CD4-positive, alpha-beta T cell treated with Interleukin-6 at 100 ng/mL for 8 hours (primary cell): ENCODE measurements at regions not wholly inside any gene's neighbourhood (a gene's known extent, or its start where the extent isn't known, plus 50 kb on each side); places are given as distances from the start of the nearest gene placed in this dataset.

Experiments used
- DNase-seq: peaks from one replicate; pipeline ENCODE4 v3.0.0-alpha.2; 2020; ENCODE audit warnings: mixed read lengths, low spot score

GRCh38 chr3:124579641-124580040, 150.6 kb upstream of the UMPS start:
- DNase-seq = no peak

DNA sequence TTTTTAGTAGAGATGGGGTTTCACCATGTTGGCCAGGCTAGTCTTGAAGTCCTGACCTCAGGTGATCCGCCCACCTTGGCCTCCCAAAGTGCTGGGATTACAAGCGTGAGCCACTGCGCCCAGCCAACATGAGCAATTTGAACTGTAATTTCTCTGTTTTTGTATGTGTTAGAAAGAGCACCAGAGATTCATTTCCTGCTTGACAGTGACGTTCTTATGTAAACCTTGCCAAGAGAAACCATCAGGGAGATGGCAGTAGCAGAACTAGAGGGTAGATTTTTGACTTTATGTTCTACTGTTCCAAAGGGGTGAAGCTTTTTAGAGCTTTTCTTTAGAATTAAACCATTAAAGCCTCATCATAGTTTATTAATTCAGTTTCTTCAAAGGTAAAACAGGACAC, 148.1 kb upstream of the UMPS start:
- DNase-seq = no peak

- DNase-seq = no peak
These were observed 147.4 kb upstream of the UMPS start for GRCh38 chr3:124582621-124583395.

GRCh38 chr3:124584245-124584551, 146.1 kb upstream of the UMPS start:
- peak; percentile 31 for DNase-seq

GRCh38 chr3:124584552-124585391, 145.5 kb upstream of the UMPS start:
- peak; percentile 3 for DNase-seq

GRCh38 chr3:124586126-124587052, 143.9 kb upstream of the UMPS start:
- no peak for DNase-seq

DNA sequence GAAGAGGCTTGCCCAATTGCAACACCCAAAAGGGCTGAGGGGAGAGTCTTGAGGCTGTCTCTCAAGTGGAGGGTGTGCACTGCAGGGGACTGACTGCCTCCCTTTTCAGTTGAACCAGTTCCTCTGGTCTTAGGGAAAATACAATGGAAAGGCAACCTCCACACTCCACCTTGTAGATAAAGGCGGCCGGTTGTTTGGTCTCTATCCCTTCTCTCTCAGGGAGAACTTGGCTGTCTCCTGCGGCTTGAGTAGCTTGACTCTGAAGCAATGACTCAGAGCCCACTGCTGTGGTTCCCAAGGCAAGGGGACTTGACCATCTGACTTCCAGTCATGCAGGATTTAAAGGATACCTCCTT, 143.2 kb upstream of the UMPS start:
- no peak for DNase-seq

GRCh38 chr3:124588036-124588435, 142.2 kb upstream of the UMPS start:
- no peak for DNase-seq

DNA sequence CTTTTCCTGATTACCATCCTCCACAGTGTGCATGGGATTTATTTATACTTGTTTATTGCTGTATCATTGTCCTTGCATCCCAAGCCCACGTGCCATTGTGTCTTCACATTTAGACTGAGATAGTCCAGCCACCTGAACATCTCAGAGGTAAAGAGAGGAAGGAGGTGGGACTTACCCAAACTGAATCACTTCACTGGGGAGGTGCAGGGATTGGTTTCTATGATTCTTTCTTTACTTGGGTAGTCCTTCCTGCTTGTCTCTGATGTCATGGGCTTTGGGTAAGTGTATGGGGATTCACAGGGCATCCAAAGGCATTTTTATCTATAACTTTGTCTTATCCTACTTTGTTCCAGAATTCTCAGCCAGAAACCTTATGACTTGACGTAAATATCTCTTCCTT, 141.5 kb upstream of the UMPS start:
- DNase-seq = no peak

DNA sequence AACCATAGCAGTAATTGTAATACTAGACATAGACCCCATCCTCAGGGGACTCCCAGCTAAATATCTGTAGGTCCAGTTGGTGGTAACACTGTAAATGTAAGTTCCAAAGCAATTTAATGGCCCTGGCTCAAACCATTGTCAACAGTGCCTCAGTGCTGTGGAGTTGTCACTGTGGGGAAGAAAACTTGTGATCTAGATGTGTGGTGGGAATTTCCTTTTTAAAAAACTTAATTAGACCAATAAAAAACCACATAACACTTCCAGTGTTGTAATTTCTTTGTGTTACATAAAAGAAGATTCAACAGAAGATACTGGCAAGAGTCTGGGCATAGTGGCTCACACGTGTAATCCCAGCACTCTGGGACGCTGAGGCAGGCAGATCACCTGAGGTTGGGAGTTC, 138.6 kb upstream of the UMPS start:
- no peak for DNase-seq

- no peak for DNase-seq
These were observed 137.4 kb upstream of the UMPS start for GRCh38 chr3:124592658-124593441.

DNA sequence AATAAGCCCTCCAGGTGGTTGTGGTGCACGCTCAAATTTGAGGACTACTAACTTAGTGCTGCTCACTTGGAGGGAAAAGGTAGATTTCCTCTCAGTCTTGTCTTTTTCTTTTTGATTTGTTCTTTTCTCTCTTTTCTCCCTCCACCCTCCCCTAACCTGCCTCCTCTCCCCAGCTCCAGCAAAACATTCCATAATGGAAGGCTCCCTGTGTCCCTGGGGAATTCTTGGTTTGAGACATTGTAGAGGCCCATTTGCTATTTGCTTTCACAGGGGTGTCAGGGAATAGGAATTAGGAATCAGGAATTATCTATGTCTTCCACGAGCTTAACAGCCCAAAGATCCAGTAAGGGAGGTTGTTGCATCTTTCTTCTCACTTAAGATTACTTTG, 136.8 kb upstream of the UMPS start:
- no peak for DNase-seq

GRCh38 chr3:124594581-124594980, 135.7 kb upstream of the UMPS start:
- DNase-seq = no peak

DNA sequence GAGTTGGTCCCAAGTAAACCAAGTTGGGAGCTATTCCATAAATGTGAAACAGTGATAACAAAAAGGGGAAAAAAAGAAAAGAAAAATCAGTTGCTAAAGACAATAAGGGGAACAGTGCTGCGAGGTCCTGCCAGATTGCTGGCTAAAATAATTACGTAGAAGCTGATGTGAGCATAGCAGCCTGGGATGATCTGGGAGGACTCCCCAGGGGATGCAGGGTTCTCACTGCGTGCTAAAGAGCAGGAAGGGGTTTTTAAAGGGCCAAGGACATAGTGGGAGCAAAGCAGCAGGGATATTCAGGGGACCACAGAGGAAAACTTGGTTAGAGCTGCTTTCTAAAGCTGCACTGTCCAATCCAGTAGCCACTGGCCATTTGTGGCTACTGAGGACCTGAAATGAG, 133.0 kb upstream of the UMPS start:
- DNase-seq = no peak

DNA sequence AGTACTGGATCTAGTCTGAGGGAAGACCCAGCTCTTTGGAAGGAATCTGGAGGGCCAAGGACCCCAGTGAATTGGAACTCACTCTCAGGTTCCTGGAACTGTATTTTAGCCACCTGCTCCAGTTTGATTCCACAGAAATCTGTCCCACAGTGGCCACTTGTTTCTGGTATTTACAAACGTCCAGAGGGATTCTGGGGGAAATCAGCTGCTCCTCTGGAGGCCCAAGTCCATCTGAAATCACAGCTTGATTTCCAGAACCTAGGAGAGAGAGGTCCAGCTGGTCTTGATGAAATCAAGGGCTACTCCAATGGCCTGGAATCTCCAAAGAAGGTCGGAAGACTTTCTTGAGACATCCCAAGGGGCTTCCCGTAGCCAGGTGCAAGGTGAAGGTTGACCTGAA, 132.3 kb upstream of the UMPS start:
- no peak for DNase-seq

DNA sequence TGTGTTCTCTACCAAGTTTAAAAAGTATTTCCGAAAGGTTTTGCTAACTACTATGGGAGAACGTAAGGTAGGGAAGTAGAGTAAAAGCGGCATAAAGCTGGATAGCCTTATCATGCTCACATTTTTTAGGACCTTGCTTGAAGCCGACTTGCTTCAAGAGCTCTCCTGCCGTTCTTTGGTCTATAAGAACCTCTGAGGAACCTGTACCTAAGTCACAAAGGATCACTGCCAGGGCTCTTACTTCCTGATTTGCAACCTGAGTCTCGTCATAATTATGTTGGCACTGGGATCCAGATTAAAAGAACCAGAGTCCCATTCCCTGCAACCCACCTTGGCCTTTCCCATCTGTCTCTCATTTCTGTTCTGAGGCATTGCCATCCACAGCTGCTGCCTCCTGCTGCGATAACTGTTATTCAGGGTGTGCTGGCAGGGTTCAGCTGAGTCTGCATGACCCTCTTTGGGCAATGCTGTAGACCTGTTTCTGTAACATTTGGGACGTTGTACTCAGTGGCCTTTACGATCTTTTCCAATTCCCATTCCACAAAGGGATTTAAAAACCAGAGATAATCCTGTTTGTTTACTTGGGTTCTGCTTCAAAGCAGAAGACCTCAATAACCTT, 131.0 kb upstream of the UMPS start:
- no peak for DNase-seq

DNA sequence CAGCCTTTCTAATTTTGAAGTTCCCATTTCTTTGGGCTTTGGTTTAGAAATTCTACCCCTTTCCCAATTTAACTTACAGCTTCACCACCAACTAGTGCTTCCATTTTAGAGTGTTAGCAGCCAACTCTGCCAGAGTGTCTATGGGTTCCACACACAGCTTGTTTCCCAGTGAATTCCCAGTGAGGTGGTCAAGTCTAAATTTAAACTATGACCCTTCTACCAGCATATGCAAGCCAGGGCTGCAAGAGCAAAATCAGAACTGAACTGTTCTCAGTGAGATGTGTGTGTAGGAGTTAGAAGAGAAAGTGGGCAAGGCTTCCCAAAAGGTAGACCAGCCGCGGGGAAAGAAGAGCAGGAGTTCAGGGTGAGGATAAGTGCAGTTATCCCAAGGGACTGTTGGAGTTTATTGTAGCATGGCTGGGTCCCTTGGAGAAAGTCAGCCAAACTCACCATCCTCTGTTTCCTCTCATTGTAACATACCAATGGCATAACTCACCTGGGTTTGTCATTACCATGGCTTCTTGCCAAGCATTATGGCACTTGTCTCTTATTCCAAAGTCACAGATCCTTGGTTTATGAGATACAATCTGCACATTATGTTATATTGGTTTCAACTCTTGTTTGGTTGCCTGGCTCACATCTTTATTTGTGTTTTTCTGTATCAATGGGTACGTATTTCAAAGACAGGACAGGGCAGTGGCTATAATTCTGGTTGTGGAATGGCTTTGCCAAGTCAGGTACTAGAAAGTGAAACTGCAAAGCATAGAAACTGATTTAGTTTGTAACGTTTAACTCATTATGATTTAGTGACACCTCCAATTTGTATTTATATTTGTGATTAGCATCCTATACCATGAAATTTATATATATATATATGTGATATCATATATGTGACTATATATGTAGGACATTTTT, 130.2 kb upstream of the UMPS start:
- DNase-seq = no peak

- DNase-seq = no peak
These were observed 129.5 kb upstream of the UMPS start for GRCh38 chr3:124600765-124601164.

DNA sequence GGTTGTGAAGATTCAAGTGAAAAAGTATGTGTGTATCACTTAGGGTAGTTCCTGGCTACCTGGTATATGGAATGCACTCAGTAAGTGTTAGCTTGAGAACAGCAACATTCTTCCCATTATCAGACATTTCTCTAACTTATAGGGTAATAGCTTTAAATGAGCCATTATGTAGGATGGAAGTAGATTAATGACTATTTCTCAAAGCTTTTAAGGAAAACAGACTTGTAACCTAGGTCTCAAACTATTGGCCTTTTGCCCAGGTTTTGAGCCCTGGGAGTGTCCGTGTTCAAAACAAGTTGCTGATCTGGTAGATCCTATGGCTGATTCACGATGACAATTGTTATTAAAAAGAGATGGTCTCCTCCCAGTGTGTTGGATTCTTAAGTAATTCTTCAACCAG, 129.1 kb upstream of the UMPS start:
- DNase-seq = no peak

GRCh38 chr3:124602980-124603627, 127.1 kb upstream of the UMPS start:
- no peak for DNase-seq
